Lower leg skin (tissue), 3 donors: ENCODE measurements at regions not wholly inside any gene's neighbourhood (a gene's known extent, or its start where the extent isn't known, plus 50 kb on each side); places are given as distances from the start of the nearest gene placed in this dataset.

Experiments
- POLR2A ChIP-seq, 2 donors: fragments of 450-650 bp; IDR thresholded peaks; one replicate each; pipeline ENCODE4 v1.6.1; 2016 to 2017; ENCODE audit warnings: antibody characterized with exemption in 2 of 2, mild to moderate bottlenecking in 1 of 2, moderate library complexity in 1 of 2
- TF ChIP-seq, protein P1 (sequence below), 3 donors: fragments of 450-650 bp; IDR thresholded peaks; one replicate each; pipeline ENCODE4 v1.5.1; 2016; ENCODE audit warnings: antibody characterized with exemption in 3 of 3, mild to moderate bottlenecking in 3 of 3, moderate library complexity in 2 of 3

GRCh38 chr13:56900549-56901279 is 240.0 kb upstream of the PRR20A start:
- TF ChIP-seq, protein P1, sequence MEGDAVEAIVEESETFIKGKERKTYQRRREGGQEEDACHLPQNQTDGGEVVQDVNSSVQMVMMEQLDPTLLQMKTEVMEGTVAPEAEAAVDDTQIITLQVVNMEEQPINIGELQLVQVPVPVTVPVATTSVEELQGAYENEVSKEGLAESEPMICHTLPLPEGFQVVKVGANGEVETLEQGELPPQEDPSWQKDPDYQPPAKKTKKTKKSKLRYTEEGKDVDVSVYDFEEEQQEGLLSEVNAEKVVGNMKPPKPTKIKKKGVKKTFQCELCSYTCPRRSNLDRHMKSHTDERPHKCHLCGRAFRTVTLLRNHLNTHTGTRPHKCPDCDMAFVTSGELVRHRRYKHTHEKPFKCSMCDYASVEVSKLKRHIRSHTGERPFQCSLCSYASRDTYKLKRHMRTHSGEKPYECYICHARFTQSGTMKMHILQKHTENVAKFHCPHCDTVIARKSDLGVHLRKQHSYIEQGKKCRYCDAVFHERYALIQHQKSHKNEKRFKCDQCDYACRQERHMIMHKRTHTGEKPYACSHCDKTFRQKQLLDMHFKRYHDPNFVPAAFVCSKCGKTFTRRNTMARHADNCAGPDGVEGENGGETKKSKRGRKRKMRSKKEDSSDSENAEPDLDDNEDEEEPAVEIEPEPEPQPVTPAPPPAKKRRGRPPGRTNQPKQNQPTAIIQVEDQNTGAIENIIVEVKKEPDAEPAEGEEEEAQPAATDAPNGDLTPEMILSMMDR (IDR thresholded peaks at IDR 0.05) = no peak
- TF ChIP-seq POLR2A (IDR thresholded peaks at IDR 0.05) = no peak
